ENCODE measurements at regions not wholly inside any gene's neighbourhood (a gene's known extent, or its start where the extent isn't known, plus 50 kb on each side); places are given as distances from the start of the nearest gene placed in this dataset. TPM values are rescaled to one million over a fixed set of nuclear protein-coding genes. Genes with fewer than 3 reads are reported as not detected.

Small RNA genes in the stretch of these regions (small RNA-seq; reads per million reads assigned to genes)
- gene AC018692.3 (not detected), gene RF00003 (not detected), gene RF00156 (not detected), gene RN7SL52P (not detected)

All from thyroid gland (tissue), 1 donor.